NCI-H2227 (cell line): ENCODE measurements at regions not wholly inside any gene's neighbourhood (a gene's known extent, or its start where the extent isn't known, plus 50 kb on each side); places are given as distances from the start of the nearest gene placed in this dataset.

Experiments used
- DNase-seq: peaks from one replicate; lab custom pipeline; 2025; ENCODE audit not compliant: unreplicated experiment; lab: John Stamatoyannopoulos, UW

GRCh38 chr22:27213294-27213693 is 555.9 kb downstream of the MIAT start:
- DNase-seq = no peak

- no peak for DNase-seq
These were observed 556.6 kb downstream of the MIAT start for GRCh38 chr22:27213766-27214581.

GRCh38 chr22:27214691-27215090 is 557.3 kb downstream of the MIAT start:
- no peak for DNase-seq

GRCh38 chr22:27215871-27216270 is 558.5 kb downstream of the MIAT start:
- DNase-seq = no peak

GRCh38 chr22:27216444-27216843 is 559.1 kb downstream of the MIAT start:
- no peak for DNase-seq

GRCh38 chr22:27217154-27217553 is 559.8 kb downstream of the MIAT start:
- no peak for DNase-seq

GRCh38 chr22:27218012-27218920 is 560.9 kb downstream of the MIAT start:
- DNase-seq = no peak

GRCh38 chr22:27219036-27219435 is 561.6 kb downstream of the MIAT start:
- DNase-seq = no peak

GRCh38 chr22:27220339-27220738 is 563.0 kb downstream of the MIAT start:
- DNase-seq = no peak

- no peak for DNase-seq
These were observed 564.8 kb downstream of the MIAT start for GRCh38 chr22:27222178-27222577.

GRCh38 chr22:27223317-27224177 is 566.2 kb downstream of the MIAT start:
- DNase-seq = no peak

- no peak for DNase-seq
These were observed 567.3 kb downstream of the MIAT start for GRCh38 chr22:27224485-27225374.

GRCh38 chr22:27226666-27227065 is 569.3 kb downstream of the MIAT start:
- DNase-seq = no peak

GRCh38 chr22:27228771-27229170 is 571.4 kb downstream of the MIAT start:
- DNase-seq = no peak

- DNase-seq = no peak
These were observed 571.4 kb downstream of the MN1 start for GRCh38 chr22:27230189-27230588.

- no peak for DNase-seq
These were observed 570.3 kb downstream of the MN1 start for GRCh38 chr22:27231266-27231665.

- DNase-seq = no peak
These were observed 569.5 kb downstream of the MN1 start for GRCh38 chr22:27232077-27232476.

- DNase-seq = no peak
These were observed 564.3 kb downstream of the MN1 start for GRCh38 chr22:27237080-27237741.

GRCh38 chr22:27238935-27239510 is 562.5 kb downstream of the MN1 start:
- no peak for DNase-seq
